ENCODE measurements at regions not wholly inside any gene's neighbourhood (a gene's known extent, or its start where the extent isn't known, plus 50 kb on each side); places are given as distances from the start of the nearest gene placed in this dataset.

DNA sequence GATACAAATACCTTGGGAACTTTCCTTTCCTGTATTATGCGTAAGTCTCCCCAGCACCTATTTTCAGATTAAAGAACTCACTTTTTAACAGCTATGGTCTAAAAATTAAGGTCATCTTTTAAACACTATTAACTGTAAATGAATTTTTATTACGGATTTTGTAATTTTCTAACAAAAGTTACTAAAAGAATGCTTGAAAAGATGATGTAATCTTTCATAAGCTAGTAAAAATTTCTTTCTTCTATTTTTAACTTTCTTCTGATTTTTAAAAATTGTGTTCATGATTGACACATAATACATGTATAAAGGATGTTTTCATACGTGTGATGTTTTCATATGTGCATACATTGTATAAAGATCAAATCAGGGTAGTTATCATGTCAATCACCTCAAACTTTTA is 291.2 kb upstream of the MBL2 start:
- TF ChIP-seq POLR2A (IDR thresholded peaks at IDR 0.05) = no peak
- TF ChIP-seq, protein P1, sequence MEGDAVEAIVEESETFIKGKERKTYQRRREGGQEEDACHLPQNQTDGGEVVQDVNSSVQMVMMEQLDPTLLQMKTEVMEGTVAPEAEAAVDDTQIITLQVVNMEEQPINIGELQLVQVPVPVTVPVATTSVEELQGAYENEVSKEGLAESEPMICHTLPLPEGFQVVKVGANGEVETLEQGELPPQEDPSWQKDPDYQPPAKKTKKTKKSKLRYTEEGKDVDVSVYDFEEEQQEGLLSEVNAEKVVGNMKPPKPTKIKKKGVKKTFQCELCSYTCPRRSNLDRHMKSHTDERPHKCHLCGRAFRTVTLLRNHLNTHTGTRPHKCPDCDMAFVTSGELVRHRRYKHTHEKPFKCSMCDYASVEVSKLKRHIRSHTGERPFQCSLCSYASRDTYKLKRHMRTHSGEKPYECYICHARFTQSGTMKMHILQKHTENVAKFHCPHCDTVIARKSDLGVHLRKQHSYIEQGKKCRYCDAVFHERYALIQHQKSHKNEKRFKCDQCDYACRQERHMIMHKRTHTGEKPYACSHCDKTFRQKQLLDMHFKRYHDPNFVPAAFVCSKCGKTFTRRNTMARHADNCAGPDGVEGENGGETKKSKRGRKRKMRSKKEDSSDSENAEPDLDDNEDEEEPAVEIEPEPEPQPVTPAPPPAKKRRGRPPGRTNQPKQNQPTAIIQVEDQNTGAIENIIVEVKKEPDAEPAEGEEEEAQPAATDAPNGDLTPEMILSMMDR (IDR thresholded peaks at IDR 0.05) = no peak
